ENCODE measurements at regions not wholly inside any gene's neighbourhood (a gene's known extent, or its start where the extent isn't known, plus 50 kb on each side); places are given as distances from the start of the nearest gene placed in this dataset.
A peak's percentile ranks its signal among the peaks of the same experiment; 100 is the strongest.

DNA sequence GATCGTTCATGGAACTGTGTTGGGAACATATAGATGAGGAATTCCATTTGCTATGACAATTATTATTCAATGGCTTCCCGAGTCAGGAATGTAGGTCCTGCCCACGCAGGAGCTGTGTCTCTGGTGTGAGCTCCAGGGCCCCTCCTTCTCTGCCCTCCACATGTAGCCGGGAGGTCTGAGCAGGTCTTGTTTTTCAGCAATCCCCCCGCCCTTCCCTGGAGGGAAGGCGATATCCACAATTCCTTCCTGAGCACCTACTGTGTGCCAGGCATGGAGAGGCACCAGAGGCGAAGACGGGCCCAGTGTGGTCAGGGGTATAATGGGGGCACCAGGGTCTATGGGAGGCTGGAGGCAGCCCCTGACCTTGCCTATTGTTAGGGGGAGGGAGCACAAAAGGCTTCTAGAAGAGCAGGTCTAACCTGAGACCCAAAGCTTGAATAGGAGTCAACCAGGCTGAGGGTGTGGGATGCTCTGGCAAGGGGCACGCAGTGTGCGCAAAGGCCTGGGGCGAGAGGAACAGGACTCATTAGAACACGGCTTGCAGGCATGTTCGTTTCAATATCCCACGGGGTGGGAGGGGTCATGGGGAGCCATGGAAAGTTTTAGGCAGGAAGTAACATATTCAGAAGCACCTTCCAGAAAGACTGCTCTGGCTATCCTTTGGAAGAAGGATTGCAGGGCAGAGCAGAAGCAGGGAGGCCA, 154.9 kb downstream of the C9orf50 start:
- TF ChIP-seq CTCF (conservative IDR thresholded peaks at IDR 0.05; ENCODE audit: low read depth), result no peak
- peak overlapping the region; percentile 22; the same call in 1 of the 2 replicates for H3K27ac ChIP-seq
- no peak for DNase-seq (ENCODE audit: low spot score)
- ChIA-PET POLR2A (ENCODE audit: low non-redundant PET) (no interaction called here), CTCF (interaction anchor here (1.1 kb wide), 1 partner anchor 14 kb away, joined by 4 read pairs; no protein-coding TSS in a partner anchor)

GRCh38 chr9:129464972-129465833, 155.7 kb downstream of the C9orf50 start:
- TF ChIP-seq CTCF (conservative IDR thresholded peaks at IDR 0.05; ENCODE audit: low read depth), result no peak
- peak overlapping the region; percentile 22 for H3K27ac ChIP-seq
- POLR2A ChIA-PET (ENCODE audit: low non-redundant PET), result interaction anchor here (0.6 kb wide), 1 partner anchor 88 kb away, joined by 3 read pairs; no protein-coding TSS in a partner anchor
- DNase-seq (ENCODE audit: low spot score), result no peak
- CTCF ChIA-PET, result interaction anchor here (0.6 to 1.1 kb wide), 2 partner anchors 15 to 27 kb away, joined by 4 to 5 read pairs; no protein-coding TSS in a partner anchor

DNA sequence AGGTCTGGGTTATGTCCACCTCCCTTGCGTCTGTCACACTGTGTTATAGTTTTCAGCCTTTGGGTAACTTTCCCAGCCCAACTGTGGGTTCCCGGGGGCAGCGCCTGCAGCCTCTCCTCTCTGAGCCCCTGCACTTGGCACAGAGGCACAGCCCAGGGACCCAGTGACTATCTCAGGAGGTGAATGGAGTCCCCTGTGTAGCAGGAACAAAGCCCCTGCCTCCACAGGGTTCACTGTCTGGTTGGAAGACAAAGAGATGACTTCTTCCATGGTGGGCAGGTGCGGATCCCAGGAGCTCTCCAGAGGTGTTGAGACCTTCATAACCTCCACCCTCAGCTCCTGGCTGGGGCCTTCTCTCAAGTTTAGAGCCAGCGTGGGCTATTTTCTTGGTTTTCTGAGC, 156.9 kb downstream of the C9orf50 start:
- POLR2A ChIA-PET (ENCODE audit: low non-redundant PET), result interaction anchor here (0.6 kb wide), 1 partner anchor 565 kb away, joined by 5 read pairs; no protein-coding TSS in a partner anchor
- no peak for TF ChIP-seq CTCF (conservative IDR thresholded peaks at IDR 0.05; ENCODE audit: low read depth)
- CTCF ChIA-PET, result no interaction called here
- peak overlapping the region; percentile 22 for H3K27ac ChIP-seq
- DNase-seq (ENCODE audit: low spot score), result no peak

DNA sequence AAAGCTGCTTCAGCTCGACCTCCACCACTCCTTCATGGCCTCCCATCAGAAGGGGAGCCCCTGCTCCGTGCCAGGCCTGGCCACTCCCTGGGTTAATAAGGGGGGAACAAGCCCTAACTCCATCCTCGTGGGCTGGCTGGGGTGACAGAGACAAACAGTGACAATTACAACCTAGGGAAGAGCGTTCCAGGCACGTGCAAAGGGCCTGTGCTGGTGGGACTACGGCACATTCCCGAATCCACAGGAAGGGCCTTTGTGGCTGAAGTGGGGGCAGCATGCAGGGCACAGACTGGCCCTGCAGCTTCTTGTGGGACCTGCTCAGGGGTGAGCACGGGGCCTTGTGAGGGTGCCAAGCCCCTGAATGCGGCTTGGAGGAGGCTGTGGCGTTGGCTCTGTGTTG, 157.4 kb downstream of the C9orf50 start:
- DNase-seq (ENCODE audit: low spot score), result no peak
- CTCF ChIA-PET, result no interaction called here
- peak overlapping the region; percentile 22 for H3K27ac ChIP-seq
- TF ChIP-seq CTCF (conservative IDR thresholded peaks at IDR 0.05; ENCODE audit: low read depth), result no peak
- POLR2A ChIA-PET (ENCODE audit: low non-redundant PET), result no interaction called here

GRCh38 chr9:129462360-129462759, 158.5 kb downstream of the C9orf50 start:
- CTCF ChIA-PET, result interaction anchor here (0.6 kb wide), 1 partner anchor 645 kb away, joined by 3 read pairs; no protein-coding TSS in a partner anchor
- TF ChIP-seq CTCF (conservative IDR thresholded peaks at IDR 0.05; ENCODE audit: low read depth), result no peak
- no peak for DNase-seq (ENCODE audit: low spot score)
- peak overlapping the region; percentile 91 for H3K27ac ChIP-seq
- POLR2A ChIA-PET (ENCODE audit: low non-redundant PET), result interaction anchor here (0.6 to 0.8 kb wide), 2 partner anchors 22 to 25 kb away, joined by 3 to 4 read pairs; no protein-coding TSS in a partner anchor
